ENCODE measurements at regions not wholly inside any gene's neighbourhood (a gene's known extent, or its start where the extent isn't known, plus 50 kb on each side); places are given as distances from the start of the nearest gene placed in this dataset.

DNA sequence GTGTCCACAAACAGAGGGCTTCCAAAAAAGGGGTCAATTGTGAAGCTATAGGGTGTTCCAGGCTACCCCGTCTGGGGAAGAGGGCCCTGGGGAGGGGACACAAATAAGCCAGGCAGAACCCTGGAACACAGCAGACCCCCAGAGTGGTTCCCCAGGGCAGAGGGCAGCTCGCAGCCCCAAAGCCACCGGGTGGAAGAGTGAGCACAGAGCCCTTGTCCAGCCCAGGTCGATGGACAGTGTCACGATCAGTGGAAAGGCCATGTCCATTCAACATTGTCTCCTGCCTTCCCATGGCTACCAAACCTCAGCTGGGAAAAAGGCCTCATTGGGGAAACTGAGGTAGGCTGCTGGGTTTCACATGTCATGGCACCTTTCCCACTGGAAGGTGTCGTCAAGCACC is 131.4 kb downstream of the DICER1 start:
- Histone ChIP-seq H3K4me1 (ENCODE audit: insufficient read depth, low read length) (no peaks in the 10 kb centered on the region), H2AK5ac (ENCODE audit: insufficient read length, low read length) (no peak overlapping the region), H4K20me1 (ENCODE audit: control insufficient read depth, insufficient read depth, insufficient read length) (no peaks in the 10 kb centered on the region), H3K4me2 (ENCODE audit: insufficient read depth, insufficient read length, low read length) (no peak overlapping the region), H3K23me2 (ENCODE audit: insufficient read length, low read depth, low read length, poor library complexity, severe bottlenecking) (no peaks in the 10 kb centered on the region), H2BK15ac (ENCODE audit: low read depth, low read length) (no peak overlapping the region), H3K9ac (ENCODE audit: extremely low read depth, insufficient read length, low read length) (no peak overlapping the region), H3K9me3 (ENCODE audit: control insufficient read depth, low read depth, low read length) (no peaks in the 10 kb centered on the region), H2BK5ac (ENCODE audit: insufficient read length, low read length) (no peak overlapping the region), H4K91ac (ENCODE audit: insufficient read length, low read depth, low read length) (no peak overlapping the region), H3K27me3 (ENCODE audit: insufficient read depth, low read length) (no peaks in the 10 kb centered on the region), H3K79me2 (ENCODE audit: insufficient read depth, low read length) (no peaks in the 10 kb centered on the region), H3K14ac (ENCODE audit: insufficient read depth, low read length) (no peak overlapping the region; the same call in 1 of the 2 replicates), H3K79me1 (ENCODE audit: insufficient read depth, low read depth, low read length, poor library complexity, severe bottlenecking) (no peaks in the 10 kb centered on the region), H2BK20ac (ENCODE audit: low read depth, low read length, poor library complexity, severe bottlenecking) (no peak overlapping the region), H2AFZ (ENCODE audit: low read length) (no peak overlapping the region), H3K18ac (ENCODE audit: insufficient read length, low read depth, low read length) (no peak overlapping the region), H3K23ac (ENCODE audit: insufficient read length, low read depth, low read length) (no peak overlapping the region), H2BK120ac (ENCODE audit: low read depth, low read length, poor library complexity, severe bottlenecking) (no peak overlapping the region), H3K4ac (ENCODE audit: low read depth, low read length) (no peak overlapping the region), H3T11ph (ENCODE audit: low read length) (no peak overlapping the region), H4K5ac (ENCODE audit: insufficient read length, low read depth, low read length) (no peak overlapping the region), H3K27ac (ENCODE audit: insufficient read length, low read depth, low read length) (no peak overlapping the region), H4K8ac (replicated peaks; ENCODE audit: insufficient read length, low read depth, low read length) (no peak overlapping the region), H2BK12ac (ENCODE audit: insufficient read length, low read depth, low read length) (no peak overlapping the region), H3K56ac (ENCODE audit: insufficient read length, low read depth, low read length) (no peak overlapping the region)
- TF ChIP-seq, protein P1, sequence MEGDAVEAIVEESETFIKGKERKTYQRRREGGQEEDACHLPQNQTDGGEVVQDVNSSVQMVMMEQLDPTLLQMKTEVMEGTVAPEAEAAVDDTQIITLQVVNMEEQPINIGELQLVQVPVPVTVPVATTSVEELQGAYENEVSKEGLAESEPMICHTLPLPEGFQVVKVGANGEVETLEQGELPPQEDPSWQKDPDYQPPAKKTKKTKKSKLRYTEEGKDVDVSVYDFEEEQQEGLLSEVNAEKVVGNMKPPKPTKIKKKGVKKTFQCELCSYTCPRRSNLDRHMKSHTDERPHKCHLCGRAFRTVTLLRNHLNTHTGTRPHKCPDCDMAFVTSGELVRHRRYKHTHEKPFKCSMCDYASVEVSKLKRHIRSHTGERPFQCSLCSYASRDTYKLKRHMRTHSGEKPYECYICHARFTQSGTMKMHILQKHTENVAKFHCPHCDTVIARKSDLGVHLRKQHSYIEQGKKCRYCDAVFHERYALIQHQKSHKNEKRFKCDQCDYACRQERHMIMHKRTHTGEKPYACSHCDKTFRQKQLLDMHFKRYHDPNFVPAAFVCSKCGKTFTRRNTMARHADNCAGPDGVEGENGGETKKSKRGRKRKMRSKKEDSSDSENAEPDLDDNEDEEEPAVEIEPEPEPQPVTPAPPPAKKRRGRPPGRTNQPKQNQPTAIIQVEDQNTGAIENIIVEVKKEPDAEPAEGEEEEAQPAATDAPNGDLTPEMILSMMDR (conservative IDR thresholded peaks at IDR 0.05), result no peak
- no peak overlapping the region for H3K27ac Mint-ChIP-seq
- peaks cover 4 to 6% of the 10 kb centered on the region in 2 experiments for H3K4me1 Mint-ChIP-seq
- no peaks in the 10 kb centered on the region; a peak in 1 of 7 replicates for H3K36me3 Mint-ChIP-seq (ENCODE audit: insufficient read depth in 1 of 3, low read depth in 3 of 3)
- no CpG with 5 or more reads among the region's 6 CpGs for WGBS (ENCODE audit: extremely low coverage, insufficient read length, low lambda C conversion rate)
- H3K4me3 Mint-ChIP-seq, result no peak overlapping the region
- no peaks in the 10 kb centered on the region; the same call in 1 of the 2 replicates for H3K27me3 Mint-ChIP-seq (ENCODE audit: low read depth)
- H3K9me3 Mint-ChIP-seq, result peaks cover 0 to 3% of the 10 kb centered on the region in 2 experiments; a peak in 2 of 5 replicates
- DNase-seq, result no peak

All from H9 (cell line).